IMR-90 (cell line): ENCODE measurements at regions not wholly inside any gene's neighbourhood (a gene's known extent, or its start where the extent isn't known, plus 50 kb on each side); places are given as distances from the start of the nearest gene placed in this dataset.

ENCODE experiments used
- ATAC-seq: fragments of 200-7000 bp; cut with Tn5 transposase; 2 replicates; pipeline ENCODE4 v1.9.1; 2020; ENCODE audit warnings: low read depth, mild to moderate bottlenecking, moderate library complexity
- BruUV-seq: library from RNA; stranded (reverse); fragments of 400-500 nt; replicated peaks from 2 replicates; lab custom pipeline; 2021; lab: Mats Ljungman, UMichigan
- CTCF ChIA-PET: fragments of 300-600 bp; formaldehyde crosslinking; extraction: SDS; loops from one replicate; lab custom pipeline; 2021; ENCODE audit warnings: antibody characterized with exemption; lab: Yijun Ruan, JAX
- POLR2A ChIA-PET: fragments of 300-600 bp; sonication (Branson Sonifier 250); formaldehyde crosslinking; loops from one replicate; lab custom pipeline; 2022; ENCODE audit warnings: antibody characterized with exemption; ENCODE audit not compliant: unreplicated experiment; lab: Charles Lee
- DNase-seq: peaks from one replicate; pipeline ENCODE4 v3.0.0; 2013
- H2AFZ ChIP-seq: replicated peaks from 2 replicates; pipeline ENCODE3; 2013; ENCODE audit warnings: low read length, mild to moderate bottlenecking; ENCODE audit not compliant: poor library complexity
- H2AK5ac ChIP-seq: 2 replicates; pipeline ENCODE4 v1.6.1; 2013; ENCODE audit warnings: low read depth, low read length, inconsistent platforms
- H2AK9ac ChIP-seq: replicated peaks from 2 replicates; pipeline ENCODE3; 2013; ENCODE audit warnings: mild to moderate bottlenecking, low read depth, low read length, moderate library complexity; ENCODE audit not compliant: poor library complexity
- H2BK120ac ChIP-seq: 2 replicates; pipeline ENCODE4 v1.6.1; 2013; ENCODE audit warnings: low read depth, low read length, inconsistent platforms
- H2BK15ac ChIP-seq: 3 replicates; pipeline ENCODE4 v1.6.1; 2013; ENCODE audit warnings: low read depth, low read length, inconsistent platforms
- H2BK20ac ChIP-seq: 2 replicates; pipeline ENCODE4 v1.6.1; 2013; ENCODE audit warnings: low read depth, mild to moderate bottlenecking, inconsistent platforms, low read length, moderate library complexity
- H2BK5ac ChIP-seq: 2 replicates; pipeline ENCODE4 v1.6.1; 2013; ENCODE audit warnings: mild to moderate bottlenecking, low read depth, low read length, inconsistent platforms; ENCODE audit not compliant: poor library complexity, severe bottlenecking
- H3K14ac ChIP-seq: replicated peaks from 2 replicates; pipeline ENCODE4 v1.6.1; 2013; ENCODE audit warnings: low read depth, low read length, inconsistent platforms
- H3K18ac ChIP-seq: 2 replicates; pipeline ENCODE4 v1.6.1; 2013; ENCODE audit warnings: low read depth, low read length, control low read depth
- H3K23ac ChIP-seq: 2 replicates; pipeline ENCODE4 v1.6.1; 2013; ENCODE audit warnings: low read depth, low read length, inconsistent platforms
- H3K27ac ChIP-seq: 2 replicates; pipeline ENCODE4 v1.5.1; 2013; ENCODE audit warnings: mild to moderate bottlenecking, control low read depth, low read length; ENCODE audit not compliant: insufficient read depth
- H3K27me3 ChIP-seq: 2 replicates; pipeline ENCODE4 v1.6.1; 2013; ENCODE audit warnings: low read length; ENCODE audit not compliant: control insufficient read depth, insufficient read depth
- H3K36me3 ChIP-seq: 2 replicates; pipeline ENCODE4 v1.6.1; 2013; ENCODE audit warnings: low read length, mixed read lengths; ENCODE audit not compliant: control insufficient read depth, insufficient read depth
- H3K4ac ChIP-seq: 2 replicates; pipeline ENCODE4 v1.6.1; 2013; ENCODE audit warnings: low read depth, low read length, inconsistent platforms
- H3K4me1 ChIP-seq: 2 replicates; pipeline ENCODE4 v1.6.1; 2013; ENCODE audit warnings: low read length, mixed read lengths; ENCODE audit not compliant: control insufficient read depth, insufficient read depth
- H3K4me2 ChIP-seq: 2 replicates; pipeline ENCODE4 v1.6.1; 2013; ENCODE audit warnings: low read depth, mild to moderate bottlenecking, control low read depth, low read length, moderate library complexity
- H3K4me3 ChIP-seq: 2 replicates; pipeline ENCODE4 v1.5.1; 2013; ENCODE audit warnings: low read depth, mild to moderate bottlenecking, control low read depth, low read length, moderate library complexity; ENCODE audit not compliant: insufficient read depth
- H3K56ac ChIP-seq: 2 replicates; pipeline ENCODE4 v1.6.1; 2013; ENCODE audit warnings: low read length, inconsistent platforms; ENCODE audit not compliant: insufficient read depth; ENCODE audit errors: extremely low read depth
- H3K79me1 ChIP-seq, 2 experiments: 2 replicates each; pipeline ENCODE4 v1.6.1; 2013; ENCODE audit warnings: low read length in 2 of 2, inconsistent platforms in 1 of 2, low read depth in 1 of 2
- H3K9ac ChIP-seq: 2 replicates; pipeline ENCODE4 v1.6.1; 2013; ENCODE audit warnings: low read depth, low read length, control low read depth
- H3K9me1 ChIP-seq: 2 replicates; pipeline ENCODE4 v1.6.1; 2013; ENCODE audit warnings: low read length, inconsistent platforms; ENCODE audit not compliant: insufficient read depth
- H3K9me3 ChIP-seq: 2 replicates; pipeline ENCODE4 v1.6.1; 2013; ENCODE audit warnings: low read length; ENCODE audit not compliant: control insufficient read depth, insufficient read depth
- H4K20me1 ChIP-seq: 2 replicates; pipeline ENCODE4 v1.6.1; 2013; ENCODE audit warnings: low read length, inconsistent platforms; ENCODE audit not compliant: insufficient read depth
- H4K5ac ChIP-seq: 2 replicates; pipeline ENCODE4 v1.6.1; 2013; ENCODE audit warnings: mild to moderate bottlenecking, low read depth, low read length, control low read depth
- H4K8ac ChIP-seq, 2 experiments: 2 replicates each; pipeline ENCODE4 v1.6.1; 2013; ENCODE audit warnings: low read depth in 2 of 2, low read length in 2 of 2, control low read depth in 1 of 2, inconsistent platforms in 1 of 2
- H4K91ac ChIP-seq: 2 replicates; pipeline ENCODE4 v1.6.1; 2013; ENCODE audit warnings: low read depth, low read length, inconsistent platforms; ENCODE audit not compliant: insufficient read depth
- BHLHE40 ChIP-seq: fragments of 150-350 bp; IDR thresholded peaks from 2 replicates; pipeline ENCODE4 v1.6.1; 2016; ENCODE audit warnings: mild to moderate bottlenecking, low read depth, low read length
- CEBPB ChIP-seq: IDR thresholded peaks from 2 replicates; pipeline ENCODE4 v1.6.1; 2012; ENCODE audit warnings: low read depth, low read length, improper control_type of control experiment
- CHD1 ChIP-seq: IDR thresholded peaks from 2 replicates; pipeline ENCODE4 v1.6.1; 2012; ENCODE audit warnings: low read depth, low read length, improper control_type of control experiment
- FOS ChIP-seq: fragments of 150-350 bp; IDR thresholded peaks from 2 replicates; pipeline ENCODE4 v1.6.1; 2016; ENCODE audit warnings: low read depth, low read length
- MAFK ChIP-seq: IDR thresholded peaks from 2 replicates; pipeline ENCODE4 v1.6.1; 2012; ENCODE audit warnings: low read depth, low read length, improper control_type of control experiment
- MAZ ChIP-seq: IDR thresholded peaks from 2 replicates; pipeline ENCODE4 v1.6.1; 2012; ENCODE audit warnings: low read depth, mild to moderate bottlenecking, low read length, improper control_type of control experiment, moderate library complexity, borderline replicate concordance
- MXI1 ChIP-seq: IDR thresholded peaks from 2 replicates; pipeline ENCODE4 v1.6.1; 2012; ENCODE audit warnings: low read depth, mild to moderate bottlenecking, low read length, moderate library complexity, borderline replicate concordance
- NFE2L2 ChIP-seq: fragments of 150-350 bp; IDR thresholded peaks from 2 replicates; pipeline ENCODE4 v1.6.1; 2016; ENCODE audit warnings: low read depth, mild to moderate bottlenecking, low read length
- POLR2A ChIP-seq: IDR thresholded peaks from 2 replicates; pipeline ENCODE4 v1.6.1; 2012; ENCODE audit warnings: mild to moderate bottlenecking, low read depth, low read length
- RAD21 ChIP-seq: IDR thresholded peaks from 2 replicates; pipeline ENCODE4 v1.6.1; 2012; ENCODE audit warnings: low read length, improper control_type of control experiment
- RCOR1 ChIP-seq: IDR thresholded peaks from 2 replicates; pipeline ENCODE4 v1.6.1; 2012; ENCODE audit warnings: mild to moderate bottlenecking, low read length, improper control_type of control experiment; ENCODE audit not compliant: insufficient replicate concordance
- RFX5 ChIP-seq: IDR thresholded peaks from 2 replicates; pipeline ENCODE4 v1.8.0; 2012; ENCODE audit warnings: low read depth, mild to moderate bottlenecking, low read length, moderate library complexity
- SMC3 ChIP-seq: fragments of 150-350 bp; IDR thresholded peaks from 2 replicates; pipeline ENCODE4 v1.6.1; 2016; ENCODE audit warnings: low read depth, mild to moderate bottlenecking, antibody characterized with exemption, low read length, moderate library complexity
- WGBS, 2 experiments: methylation state at CpG; one replicate each; pipeline versions ENCODE4 v1.1.5 to v1.1.7; 2013; ENCODE audit warnings: missing lambda C conversion rate in 2 of 2; ENCODE audit not compliant: insufficient read length in 1 of 2; ENCODE audit errors: extremely low coverage in 2 of 2; 5-methylcytosine and 5-hydroxymethylcytosine counted together
- dilution Hi-C: fragments of 300-500 bp; cut with HindIII; formaldehyde crosslinking; loops from one replicate; pipeline ENCODE4 v1.14.3; 2018; ENCODE audit warnings: low sequenced_read_pairs; ENCODE audit not compliant: unreplicated experiment
- in situ Hi-C: fragments of 300-500 bp; cut with MboI; formaldehyde crosslinking; loops from 3 replicates; pipeline ENCODE4 v1.14.3; 2019; ENCODE audit warnings: low sequenced_read_pairs, inconsistent platforms, mixed read lengths
- intact Hi-C: fragments of 100-400 bp; cut with micrococcal nuclease; formaldehyde crosslinking; loops from 2 replicates; pipeline ENCODE4 v1.10.0; 2022
- TF ChIP-seq, protein P1 (sequence below): fragments of 150-350 bp; IDR thresholded peaks from 2 replicates; pipeline ENCODE4 v1.6.1; 2016; ENCODE audit warnings: low read depth, mild to moderate bottlenecking, low read length, moderate library complexity, borderline replicate concordance
- TF ChIP-seq, protein P2 (sequence below): fragments of 150-350 bp; IDR thresholded peaks from 2 replicates; pipeline ENCODE4 v1.6.1; 2017; ENCODE audit warnings: mild to moderate bottlenecking, antibody characterized with exemption, low read length, low read depth
- TF ChIP-seq, protein P3 (sequence below): conservative IDR thresholded peaks from 2 replicates; pipeline ENCODE4 v1.5.1; 2012; ENCODE audit warnings: mild to moderate bottlenecking, low read depth, low read length, improper control_type of control experiment

DNA sequence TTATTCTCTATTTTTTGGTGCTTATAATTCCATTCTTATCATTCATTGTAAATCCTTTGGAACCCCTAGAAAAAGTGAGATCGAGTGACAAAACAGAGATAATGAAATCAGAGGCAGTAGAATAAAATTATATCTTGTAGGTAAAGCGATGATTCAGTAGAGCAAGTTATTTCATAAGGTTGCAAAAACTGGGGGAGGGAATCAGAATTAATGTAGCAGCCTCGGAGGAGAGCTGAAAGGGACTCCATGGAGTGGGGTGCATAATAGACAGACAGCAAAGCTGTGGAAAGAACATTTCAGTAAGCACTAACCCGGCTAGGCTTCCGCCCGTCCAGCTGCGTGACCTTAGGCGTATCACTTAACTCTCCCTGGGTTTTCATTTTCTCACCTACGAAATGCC is 289.7 kb downstream of the EN1 start:
- no peak overlapping the region for H4K8ac ChIP-seq
- H3K18ac ChIP-seq: no peak overlapping the region
- H2BK120ac ChIP-seq: no peak overlapping the region
- no peak overlapping the region for H2AK5ac ChIP-seq
- dilution Hi-C loops (no loop called here), intact Hi-C loops (no loop called here), in situ Hi-C loops (no loop called here)
- no peak overlapping the region for H3K14ac ChIP-seq
- ATAC-seq (no peak), DNase-seq (no peak)
- no peak overlapping the region for H2BK15ac ChIP-seq
- no peak overlapping the region for H2AK9ac ChIP-seq
- no peaks in the 10 kb centered on the region for H3K27me3 ChIP-seq
- no peak overlapping the region for H3K23ac ChIP-seq
- no peaks in the 10 kb centered on the region for H3K36me3 ChIP-seq
- BruUV-seq: no TSS peak
- WGBS, 2 experiments: 20% methylated on average over 1 of the region's 9 CpGs; no CpG with 5 or more reads in 1 of the 2 experiments
- no peak overlapping the region for H2BK20ac ChIP-seq
- H3K4me1 ChIP-seq: no peaks in the 10 kb centered on the region
- H2AFZ ChIP-seq: no peak overlapping the region
- H3K9me1 ChIP-seq: no peaks in the 10 kb centered on the region
- POLR2A ChIA-PET: no interaction called here
- no peak overlapping the region for H4K91ac ChIP-seq
- no peaks in the 10 kb centered on the region for H3K79me1 ChIP-seq
- no peak overlapping the region for H3K56ac ChIP-seq
- CTCF ChIA-PET: no interaction called here
- H3K4ac ChIP-seq: no peak overlapping the region
- no peak overlapping the region for H3K4me2 ChIP-seq
- no peak overlapping the region for H3K9ac ChIP-seq
- no peak overlapping the region for H4K5ac ChIP-seq
- H2BK5ac ChIP-seq: no peak overlapping the region
- H3K9me3 ChIP-seq: no peaks in the 10 kb centered on the region
- no peak overlapping the region for H3K27ac ChIP-seq
- no peaks in the 10 kb centered on the region for H4K20me1 ChIP-seq
- H3K4me3 ChIP-seq: no peak overlapping the region
- TF ChIP-seq RFX5 (no peak), MXI1 (no peak), FOS (no peak), BHLHE40 (no peak), RCOR1 (no peak), RAD21 (no peak), CHD1 (no peak), NFE2L2 (no peak), MAZ (no peak), SMC3 (no peak), CEBPB (no peak), MAFK (no peak), POLR2A (no peak)
- TF ChIP-seq, protein P1, sequence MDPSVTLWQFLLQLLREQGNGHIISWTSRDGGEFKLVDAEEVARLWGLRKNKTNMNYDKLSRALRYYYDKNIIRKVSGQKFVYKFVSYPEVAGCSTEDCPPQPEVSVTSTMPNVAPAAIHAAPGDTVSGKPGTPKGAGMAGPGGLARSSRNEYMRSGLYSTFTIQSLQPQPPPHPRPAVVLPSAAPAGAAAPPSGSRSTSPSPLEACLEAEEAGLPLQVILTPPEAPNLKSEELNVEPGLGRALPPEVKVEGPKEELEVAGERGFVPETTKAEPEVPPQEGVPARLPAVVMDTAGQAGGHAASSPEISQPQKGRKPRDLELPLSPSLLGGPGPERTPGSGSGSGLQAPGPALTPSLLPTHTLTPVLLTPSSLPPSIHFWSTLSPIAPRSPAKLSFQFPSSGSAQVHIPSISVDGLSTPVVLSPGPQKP: no peak
- TF ChIP-seq, protein P2, sequence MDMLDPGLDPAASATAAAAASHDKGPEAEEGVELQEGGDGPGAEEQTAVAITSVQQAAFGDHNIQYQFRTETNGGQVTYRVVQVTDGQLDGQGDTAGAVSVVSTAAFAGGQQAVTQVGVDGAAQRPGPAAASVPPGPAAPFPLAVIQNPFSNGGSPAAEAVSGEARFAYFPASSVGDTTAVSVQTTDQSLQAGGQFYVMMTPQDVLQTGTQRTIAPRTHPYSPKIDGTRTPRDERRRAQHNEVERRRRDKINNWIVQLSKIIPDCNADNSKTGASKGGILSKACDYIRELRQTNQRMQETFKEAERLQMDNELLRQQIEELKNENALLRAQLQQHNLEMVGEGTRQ: no peak
- TF ChIP-seq, protein P3, sequence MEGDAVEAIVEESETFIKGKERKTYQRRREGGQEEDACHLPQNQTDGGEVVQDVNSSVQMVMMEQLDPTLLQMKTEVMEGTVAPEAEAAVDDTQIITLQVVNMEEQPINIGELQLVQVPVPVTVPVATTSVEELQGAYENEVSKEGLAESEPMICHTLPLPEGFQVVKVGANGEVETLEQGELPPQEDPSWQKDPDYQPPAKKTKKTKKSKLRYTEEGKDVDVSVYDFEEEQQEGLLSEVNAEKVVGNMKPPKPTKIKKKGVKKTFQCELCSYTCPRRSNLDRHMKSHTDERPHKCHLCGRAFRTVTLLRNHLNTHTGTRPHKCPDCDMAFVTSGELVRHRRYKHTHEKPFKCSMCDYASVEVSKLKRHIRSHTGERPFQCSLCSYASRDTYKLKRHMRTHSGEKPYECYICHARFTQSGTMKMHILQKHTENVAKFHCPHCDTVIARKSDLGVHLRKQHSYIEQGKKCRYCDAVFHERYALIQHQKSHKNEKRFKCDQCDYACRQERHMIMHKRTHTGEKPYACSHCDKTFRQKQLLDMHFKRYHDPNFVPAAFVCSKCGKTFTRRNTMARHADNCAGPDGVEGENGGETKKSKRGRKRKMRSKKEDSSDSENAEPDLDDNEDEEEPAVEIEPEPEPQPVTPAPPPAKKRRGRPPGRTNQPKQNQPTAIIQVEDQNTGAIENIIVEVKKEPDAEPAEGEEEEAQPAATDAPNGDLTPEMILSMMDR: no peak
